ENCODE measurements at regions not wholly inside any gene's neighbourhood (a gene's known extent, or its start where the extent isn't known, plus 50 kb on each side); places are given as distances from the start of the nearest gene placed in this dataset.
"Not testable (repeated sequence)": the region's sequence is repeated elsewhere in the genome, so short reads cannot be mapped to it uniquely, and the experiment has no call there.

GRCh38 chr1:99441299-99442095 lies 177.2 kb downstream of the PLPPR4 start:
- FAIRE-seq (no peak), DNase-seq (ENCODE audit: insufficient read length, low spot score) (no peak)

DNA sequence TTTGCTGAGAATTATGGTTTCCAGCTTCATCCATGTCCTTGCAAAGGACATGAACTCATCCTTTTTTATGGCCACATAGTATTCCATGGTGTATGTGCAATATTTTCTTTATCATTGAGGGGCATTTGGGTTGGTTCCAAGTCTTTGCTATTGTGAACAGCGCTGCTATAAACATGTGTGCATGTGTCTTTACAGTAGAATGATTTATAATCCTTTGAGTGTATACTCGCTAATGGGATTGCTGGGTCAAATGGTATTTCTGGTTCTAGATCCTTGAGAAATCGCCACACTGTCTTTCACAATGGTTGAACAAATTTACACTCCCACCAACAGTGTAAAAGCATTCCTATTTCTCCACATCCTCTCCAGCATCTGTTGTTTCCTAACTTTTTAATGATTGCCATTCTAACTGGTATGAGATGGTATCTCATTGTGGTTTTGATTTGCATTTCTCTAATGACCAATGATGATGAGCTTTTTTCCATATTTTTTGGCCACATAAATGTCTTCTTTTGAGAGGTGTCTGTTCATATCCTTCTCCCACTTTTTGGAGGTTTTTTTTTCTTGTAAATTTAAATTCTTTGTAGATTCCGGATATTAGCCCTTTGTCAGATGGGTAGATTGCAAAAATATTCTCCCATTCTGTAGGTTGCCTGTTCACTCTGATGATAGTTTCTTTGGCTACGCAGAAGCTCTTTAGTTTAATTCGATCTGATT lies 180.1 kb downstream of the PLPPR4 start:
- DNase-seq (ENCODE audit: insufficient read length, low spot score); FAIRE-seq: not testable (repeated sequence)

- no peak for FAIRE-seq
Measured at GRCh38 chr1:99445071-99445470, 180.8 kb downstream of the PLPPR4 start.

GRCh38 chr1:99445486-99445885 lies 181.2 kb downstream of the PLPPR4 start:
- no peak for DNase-seq (ENCODE audit: insufficient read length, low spot score)
- no peak for FAIRE-seq

More at GRCh38 chr1:99445071-99445470, 180.8 kb downstream of the PLPPR4 start:
- DNase-seq (ENCODE audit: insufficient read length, low spot score) = no peak

DNA sequence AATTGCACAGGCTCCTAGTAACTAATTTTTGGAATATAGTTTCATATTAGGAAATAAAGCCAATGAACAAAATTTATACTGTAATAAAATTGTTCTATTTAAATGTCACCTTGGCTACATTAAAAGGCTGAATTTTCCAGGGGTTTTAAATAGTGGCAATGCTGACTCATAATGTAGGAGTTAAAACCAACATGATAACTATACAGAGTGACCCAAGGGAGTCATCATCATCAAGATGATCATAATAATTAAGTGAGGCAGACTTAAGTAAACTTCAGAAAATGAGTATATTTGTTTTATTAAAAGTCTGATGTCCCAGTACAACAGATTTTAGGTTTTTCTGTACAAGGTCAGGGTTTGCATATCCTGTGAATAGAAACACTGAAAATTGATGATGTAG lies 183.4 kb downstream of the PLPPR4 start:
- FAIRE-seq = no peak
- DNase-seq (ENCODE audit: insufficient read length, low spot score) = no peak

DNA sequence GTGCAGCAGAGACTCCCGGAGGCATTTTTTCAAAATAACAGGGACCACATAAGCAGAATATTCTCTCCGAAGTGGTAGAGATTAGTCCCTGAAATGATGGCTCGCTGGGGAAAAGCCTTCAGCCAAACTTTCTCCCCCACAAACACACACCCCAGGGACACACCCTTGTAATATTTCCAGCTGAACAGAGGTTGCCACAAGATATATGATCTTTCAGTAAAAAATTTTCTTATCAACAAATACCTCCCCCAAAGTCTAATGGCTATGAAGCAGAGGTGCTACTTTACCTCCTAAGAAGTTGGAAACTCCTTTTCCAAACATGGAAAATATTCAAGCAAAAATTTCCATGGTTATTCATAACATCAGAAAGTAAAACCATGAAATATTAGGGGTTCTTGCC lies 190.2 kb upstream of the PALMD start:
- no peak for DNase-seq (ENCODE audit: insufficient read length, low spot score)
- no peak for FAIRE-seq

- DNase-seq (ENCODE audit: insufficient read length, low spot score) (no peak), FAIRE-seq (no peak)
Measured at GRCh38 chr1:99456536-99456935, 189.4 kb upstream of the PALMD start.

- FAIRE-seq (no peak), DNase-seq (ENCODE audit: insufficient read length, low spot score) (no peak)
Measured at GRCh38 chr1:99457381-99458165, 188.3 kb upstream of the PALMD start.

DNA sequence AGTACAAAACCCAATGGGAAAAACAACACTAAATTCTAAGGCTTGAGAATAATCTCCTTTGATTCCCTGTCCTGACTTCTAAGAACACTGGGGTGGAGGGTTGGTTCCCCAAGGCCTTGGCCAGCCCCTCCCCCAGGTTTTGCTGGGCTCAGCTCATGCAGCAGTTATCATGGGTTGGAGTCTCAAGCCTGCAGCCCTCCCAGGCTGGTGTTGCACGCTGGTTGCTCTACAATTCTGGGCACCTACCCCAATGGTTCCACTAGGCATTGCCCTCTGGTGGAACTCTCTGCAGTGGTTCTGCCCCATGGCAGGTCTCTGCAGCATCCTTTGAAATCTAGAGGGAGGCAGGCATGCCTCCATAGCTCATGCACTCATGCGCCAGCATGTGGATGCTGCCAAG lies 184.4 kb upstream of the PALMD start:
- DNase-seq (ENCODE audit: insufficient read length, low spot score) (no peak), FAIRE-seq (no peak)

- no peak for FAIRE-seq
- DNase-seq (ENCODE audit: insufficient read length, low spot score) = no peak
Measured at GRCh38 chr1:99464738-99465137, 181.2 kb upstream of the PALMD start.

DNA sequence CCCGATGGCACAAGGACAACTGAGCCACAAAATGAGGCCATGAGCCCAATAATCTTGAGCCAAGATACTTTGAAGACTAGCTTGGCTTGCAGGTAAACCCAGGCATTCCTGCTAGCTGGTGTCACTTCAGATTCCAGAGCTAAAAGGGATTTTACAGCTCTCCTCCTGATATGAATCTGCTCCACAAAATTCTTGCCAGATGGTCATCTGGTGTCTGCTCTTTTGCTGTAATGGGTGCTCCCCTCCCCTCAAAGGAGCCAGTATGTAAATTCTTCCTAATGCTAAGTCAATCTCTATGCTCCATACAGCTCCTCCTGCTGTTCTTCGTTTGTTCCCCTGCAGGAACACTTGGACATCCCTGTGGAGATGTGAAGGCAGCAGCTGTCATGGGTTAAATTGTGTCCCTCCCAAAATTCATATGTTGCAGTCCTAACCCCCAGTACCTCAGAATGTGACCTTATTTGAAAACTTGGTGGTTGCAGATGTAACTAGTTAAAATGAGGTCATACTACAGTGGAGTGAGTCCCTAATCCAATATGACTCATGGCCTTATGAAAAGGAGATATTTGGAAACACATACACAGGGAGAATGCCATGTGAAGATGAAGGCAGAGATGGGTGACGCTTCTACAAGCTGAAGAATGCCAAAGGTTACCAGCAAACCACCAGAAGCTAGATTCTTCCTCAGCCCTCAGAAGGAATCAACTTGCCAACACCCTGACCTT lies 180.6 kb upstream of the PALMD start:
- no peak for DNase-seq (ENCODE audit: insufficient read length, low spot score)
- no peak for FAIRE-seq

DNA sequence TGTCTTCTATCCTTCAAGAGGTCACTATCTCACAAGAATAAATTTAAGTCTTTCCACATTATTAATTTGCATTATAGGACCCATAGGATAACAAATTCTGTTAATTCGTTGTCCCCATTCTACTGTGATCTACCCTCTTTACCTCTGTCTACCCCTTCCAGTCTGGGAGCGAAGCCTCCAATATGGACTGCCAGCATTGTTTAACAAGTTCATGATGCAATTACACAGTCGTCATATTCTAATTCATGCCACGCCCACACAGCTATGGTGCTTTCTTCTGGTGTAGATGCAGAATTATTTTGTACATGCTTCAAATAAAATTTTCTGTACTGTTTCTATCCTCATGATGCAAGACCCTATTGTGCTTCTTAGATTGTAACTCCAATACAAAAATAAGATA lies 178.3 kb upstream of the PALMD start:
- FAIRE-seq (no peak), DNase-seq (ENCODE audit: insufficient read length, low spot score) (no peak)

- no peak for DNase-seq (ENCODE audit: insufficient read length, low spot score)
- FAIRE-seq = no peak
Measured at GRCh38 chr1:99469550-99469971, 176.4 kb upstream of the PALMD start.

- DNase-seq (ENCODE audit: insufficient read length, low spot score) (no peak), FAIRE-seq (no peak)
Measured at GRCh38 chr1:99472893-99473292, 173.0 kb upstream of the PALMD start.

GRCh38 chr1:99474350-99474893 lies 171.5 kb upstream of the PALMD start:
- DNase-seq (ENCODE audit: insufficient read length, low spot score) (no peak), FAIRE-seq (no peak)

DNA sequence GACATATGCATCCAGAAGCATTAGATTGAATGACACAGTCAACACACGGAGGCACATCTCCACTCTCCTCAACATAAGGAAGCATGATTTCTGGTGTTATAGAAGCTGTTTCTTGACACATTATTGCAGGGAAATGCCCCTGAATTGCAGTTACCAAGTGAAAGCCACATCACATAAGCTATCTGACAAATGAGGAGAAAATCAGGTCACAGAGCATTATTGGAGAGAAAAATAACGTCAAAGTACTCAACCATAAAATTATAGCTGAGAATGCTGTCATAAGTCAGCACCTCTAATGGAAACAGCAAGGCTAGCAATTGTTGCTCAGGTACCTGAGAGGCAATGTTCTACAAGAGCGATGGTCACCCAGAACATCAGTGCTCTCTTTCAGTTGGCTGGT lies 169.9 kb upstream of the PALMD start:
- no peak for FAIRE-seq

GRCh38 chr1:99481391-99481996 lies 164.4 kb upstream of the PALMD start:
- DNase-seq (ENCODE audit: insufficient read length, low spot score) = peak; percentile 4
- FAIRE-seq = no peak

More for the DNA sequence above, 169.9 kb upstream of the PALMD start:
- DNase-seq (ENCODE audit: insufficient read length, low spot score) = no peak

DNA sequence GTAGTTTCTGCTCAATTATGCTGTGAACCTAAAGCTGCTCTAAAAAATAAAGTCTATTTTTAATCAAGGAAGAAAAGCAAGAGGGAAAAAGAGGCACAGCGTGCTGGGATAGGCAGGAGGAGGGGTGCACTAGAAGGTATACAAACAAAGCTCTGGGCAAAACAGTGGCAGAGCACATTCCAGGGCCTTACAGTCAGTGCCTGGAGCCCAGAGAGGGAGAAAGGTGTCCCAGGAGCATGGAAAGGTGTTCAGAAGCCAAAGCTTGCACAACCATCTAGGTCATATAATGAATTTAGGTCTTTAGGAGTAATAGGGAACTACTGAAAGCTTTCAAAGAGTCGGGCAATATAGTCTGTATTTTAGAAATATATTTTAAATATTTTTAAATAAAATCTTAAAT lies 163.6 kb upstream of the PALMD start:
- DNase-seq (ENCODE audit: insufficient read length, low spot score) (no peak), FAIRE-seq (no peak)

DNA sequence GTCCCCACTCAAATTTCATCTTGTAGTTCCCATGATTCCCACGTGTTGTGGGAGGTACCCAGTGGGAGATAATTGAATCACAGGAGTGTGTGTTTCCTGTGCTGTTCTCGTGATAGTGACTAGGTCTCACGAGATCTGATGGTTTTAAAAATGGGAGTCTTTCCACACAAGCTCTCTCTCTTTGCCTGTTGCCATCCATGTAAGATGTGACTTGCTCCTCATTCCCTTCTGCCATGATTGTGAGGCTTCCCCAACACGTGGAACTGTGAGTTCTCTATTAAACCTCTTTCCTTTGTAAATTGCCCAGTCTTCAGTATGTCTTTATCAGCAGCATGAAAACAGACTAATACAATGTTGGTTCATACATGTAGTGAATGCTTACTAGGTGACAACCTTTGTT lies 163.2 kb upstream of the PALMD start:
- no peak for FAIRE-seq
- no peak for DNase-seq (ENCODE audit: insufficient read length, low spot score)

- FAIRE-seq (no peak), DNase-seq (ENCODE audit: insufficient read length, low spot score) (no peak)
Measured at GRCh38 chr1:99490031-99490430, 155.9 kb upstream of the PALMD start.
